Stomach smooth muscle (tissue), 2 donors: ENCODE measurements at regions not wholly inside any gene's neighbourhood (a gene's known extent, or its start where the extent isn't known, plus 50 kb on each side); places are given as distances from the start of the nearest gene placed in this dataset.

Experiments
- H3K27ac ChIP-seq: one replicate; pipeline ENCODE4 v1.7.0; 2013; ENCODE audit warnings: mild to moderate bottlenecking, low read length, inconsistent platforms
- H3K27me3 ChIP-seq, 2 donors: one replicate each; pipeline ENCODE4 v1.7.0; 2013; ENCODE audit warnings: low read length in 2 of 2; ENCODE audit not compliant: insufficient read depth in 2 of 2, control insufficient read depth in 1 of 2
- H3K36me3 ChIP-seq, 2 donors: one replicate each; pipeline ENCODE4 v1.7.0; 2013; ENCODE audit warnings: low read length in 2 of 2; ENCODE audit not compliant: control insufficient read depth in 2 of 2, insufficient read depth in 2 of 2
- H3K4me1 ChIP-seq: one replicate; pipeline ENCODE4 v1.7.0; 2013; ENCODE audit warnings: low read length; ENCODE audit not compliant: control insufficient read depth, insufficient read depth
- H3K4me3 ChIP-seq, 2 donors: one replicate each; pipeline ENCODE4 v1.7.0; 2013; ENCODE audit warnings: low read length in 2 of 2
- H3K9ac ChIP-seq, 2 donors: one replicate each; pipeline ENCODE4 v1.7.0; 2013; ENCODE audit warnings: low read length in 2 of 2, mild to moderate bottlenecking in 1 of 2
- H3K9me3 ChIP-seq, 2 donors: one replicate each; pipeline ENCODE4 v1.7.0; 2013; ENCODE audit warnings: low read length in 2 of 2; ENCODE audit not compliant: control insufficient read depth in 2 of 2
- donor health status: healthy.
- donor health status: Pancreatic carcinoma.

DNA sequence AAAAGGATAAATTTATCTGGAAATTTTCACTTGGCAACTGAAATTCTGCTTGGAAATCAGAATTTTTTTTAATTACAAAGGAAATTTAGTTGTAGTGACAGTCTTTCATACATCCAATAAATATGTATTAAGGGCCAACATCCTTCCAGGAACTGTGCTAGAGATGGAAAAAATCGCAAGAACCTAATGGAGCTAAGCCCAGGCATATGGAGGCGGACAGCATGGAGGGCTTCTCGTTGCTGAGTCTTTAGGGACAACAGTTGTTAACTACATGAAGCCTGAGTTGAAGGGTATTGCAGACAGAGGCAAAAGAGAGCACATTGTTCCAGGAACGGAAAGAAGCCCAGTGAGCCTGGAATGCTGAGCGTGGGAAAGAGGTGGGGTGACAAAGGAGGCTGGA is 208.9 kb downstream of the IBTK start:
- no peak overlapping the region for H3K27ac ChIP-seq
- H3K27me3 ChIP-seq = no peaks in the 10 kb centered on the region
- H3K9ac ChIP-seq = no peak overlapping the region

DNA sequence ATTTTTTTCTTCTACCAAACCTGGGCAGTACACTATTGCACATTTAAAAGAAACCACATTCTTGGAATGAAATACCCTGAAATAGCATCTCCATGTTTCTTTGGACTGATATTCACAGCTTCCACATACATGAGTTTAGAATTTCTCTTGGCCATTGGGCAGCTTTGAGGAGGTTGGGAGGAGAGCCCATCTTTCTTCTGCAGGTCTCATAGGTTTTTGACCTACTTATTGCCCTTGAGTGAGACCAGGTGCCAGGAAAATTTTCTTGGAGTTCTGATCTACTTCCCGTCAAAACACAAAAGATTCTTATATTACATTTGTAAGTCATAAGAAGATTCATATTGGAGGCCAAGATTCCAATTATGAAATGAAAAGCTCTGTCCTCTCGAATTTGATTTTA is 212.0 kb downstream of the IBTK start:
- no peak overlapping the region for H3K27ac ChIP-seq
- no peak overlapping the region for H3K4me3 ChIP-seq
- no peaks in the 10 kb centered on the region for H3K9me3 ChIP-seq
- no peaks in the 10 kb centered on the region for H3K27me3 ChIP-seq
- no peaks in the 10 kb centered on the region for H3K36me3 ChIP-seq
- peaks cover 12% of the 10 kb centered on the region for H3K4me1 ChIP-seq
- no peak overlapping the region for H3K9ac ChIP-seq

More for the DNA sequence above, 208.9 kb downstream of the IBTK start:
- no peak overlapping the region for H3K4me3 ChIP-seq
- no peaks in the 10 kb centered on the region for H3K9me3 ChIP-seq
- H3K4me1 ChIP-seq = peaks cover 10% of the 10 kb centered on the region
- H3K36me3 ChIP-seq = no peaks in the 10 kb centered on the region

DNA sequence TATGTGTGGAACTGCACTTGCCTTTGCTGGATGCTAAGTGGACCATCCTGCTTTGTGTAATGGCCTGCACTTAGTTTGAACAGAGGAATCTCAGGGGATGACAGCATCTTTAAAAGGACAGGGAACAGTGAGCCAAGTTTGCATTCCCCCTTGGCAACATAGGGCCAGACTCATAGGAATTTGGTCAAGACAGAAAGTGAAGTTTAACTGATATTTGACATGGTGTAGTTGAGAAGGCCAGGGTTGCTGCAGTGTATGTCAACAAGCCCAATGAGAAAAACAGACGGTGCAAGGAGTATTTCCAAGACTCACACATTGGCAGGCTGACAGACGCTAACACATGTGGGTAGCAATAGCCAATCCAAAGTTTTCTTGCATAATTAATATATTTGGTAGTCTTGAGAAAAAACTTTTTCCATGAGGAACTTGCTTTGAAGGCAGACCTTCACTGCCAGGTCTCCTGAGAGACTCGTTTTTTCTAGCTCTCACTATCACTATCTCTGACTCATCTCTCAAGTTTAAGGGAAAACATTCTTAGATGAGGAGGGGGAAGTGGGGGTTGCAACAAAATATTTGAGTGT is 213.8 kb downstream of the IBTK start:
- Histone ChIP-seq H3K4me3 (no peak overlapping the region), H3K36me3 (no peaks in the 10 kb centered on the region), H3K4me1 (peaks cover 7% of the 10 kb centered on the region), H3K9ac (no peak overlapping the region), H3K27me3 (no peaks in the 10 kb centered on the region), H3K27ac (no peak overlapping the region), H3K9me3 (no peaks in the 10 kb centered on the region)

DNA sequence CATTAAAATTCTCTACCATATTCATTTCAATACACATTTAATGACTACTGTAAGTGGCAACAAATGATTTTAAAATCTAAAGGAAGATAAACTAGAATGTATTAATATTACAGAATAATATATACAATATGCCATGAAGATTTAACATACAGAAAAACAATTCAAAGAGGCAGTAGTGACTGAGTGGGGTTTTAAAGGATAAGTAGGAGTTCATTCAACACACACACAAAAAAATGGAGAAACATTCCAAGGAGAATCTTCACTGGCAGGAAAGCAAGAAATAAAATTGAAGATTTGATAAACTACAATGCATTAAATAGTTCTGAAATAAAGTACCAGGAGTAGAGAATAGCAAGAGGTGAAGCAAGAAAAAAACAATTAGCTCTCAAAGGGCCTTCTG is 215.1 kb downstream of the IBTK start:
- Histone ChIP-seq H3K36me3 (no peaks in the 10 kb centered on the region), H3K27me3 (no peaks in the 10 kb centered on the region), H3K4me1 (peaks cover 7% of the 10 kb centered on the region), H3K9me3 (no peaks in the 10 kb centered on the region), H3K9ac (no peak overlapping the region), H3K4me3 (no peak overlapping the region), H3K27ac (no peak overlapping the region)

DNA sequence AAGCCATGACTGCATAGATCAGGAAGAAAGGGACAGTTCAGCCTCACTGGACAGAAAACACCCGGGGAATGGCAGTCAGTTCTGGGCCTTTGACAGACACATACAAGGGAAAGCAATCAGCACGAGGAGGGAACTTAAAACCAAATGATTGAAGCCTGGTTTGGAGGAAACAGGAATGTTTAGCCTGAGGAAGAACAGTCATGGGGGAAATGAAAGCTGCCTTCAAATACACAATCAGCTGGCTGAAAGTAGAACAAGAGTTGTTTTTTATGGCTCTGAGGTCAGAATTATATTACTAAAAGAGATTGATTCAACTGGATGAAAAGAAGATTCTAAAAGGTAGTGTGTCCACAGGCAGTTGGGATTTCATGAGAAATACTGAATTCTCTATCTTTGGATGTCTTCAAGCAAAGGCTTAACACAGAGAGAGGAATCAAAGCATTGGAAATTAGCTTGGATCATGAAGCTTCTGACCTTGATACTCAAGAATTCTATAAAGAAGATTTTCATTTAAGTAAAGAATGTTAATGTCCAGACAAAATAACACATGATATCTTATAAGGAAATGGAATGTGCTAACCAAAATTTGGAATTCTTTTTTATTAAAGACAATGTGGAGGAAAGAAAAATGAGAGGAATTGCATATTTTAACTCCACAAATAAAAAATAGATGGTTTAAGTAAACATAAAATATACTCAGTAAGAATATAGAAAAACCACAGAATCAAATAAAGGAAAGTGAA is 216.6 kb downstream of the IBTK start:
- Histone ChIP-seq H3K9me3 (no peaks in the 10 kb centered on the region), H3K27me3 (no peaks in the 10 kb centered on the region), H3K27ac (no peak overlapping the region), H3K9ac (no peak overlapping the region), H3K36me3 (no peaks in the 10 kb centered on the region), H3K4me1 (peaks cover 7% of the 10 kb centered on the region), H3K4me3 (no peak overlapping the region)

DNA sequence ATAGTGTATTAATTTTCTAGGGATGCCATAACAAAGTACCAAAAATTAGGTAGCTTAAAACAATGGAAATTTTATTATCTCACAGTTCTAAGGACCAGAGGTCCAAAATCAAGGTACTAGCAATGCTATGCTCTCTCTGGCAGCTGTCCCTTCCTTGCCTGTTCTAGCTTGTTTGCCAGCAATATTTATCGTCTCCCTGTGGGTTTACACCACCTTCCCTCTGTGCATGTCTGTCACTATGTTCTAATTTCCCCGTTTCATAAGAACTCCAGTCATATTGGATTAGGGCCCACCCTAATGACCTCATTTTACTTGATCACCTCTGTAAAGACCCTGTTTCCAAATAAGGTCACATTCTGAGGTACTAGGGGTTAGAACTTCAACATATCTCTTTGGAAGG is 217.2 kb downstream of the IBTK start:
- H3K4me3 ChIP-seq = no peak overlapping the region
- H3K27ac ChIP-seq = no peak overlapping the region
- H3K9me3 ChIP-seq = no peaks in the 10 kb centered on the region
- H3K9ac ChIP-seq = no peak overlapping the region
- H3K36me3 ChIP-seq = no peaks in the 10 kb centered on the region
- no peaks in the 10 kb centered on the region for H3K27me3 ChIP-seq
- H3K4me1 ChIP-seq = peaks cover 6% of the 10 kb centered on the region

DNA sequence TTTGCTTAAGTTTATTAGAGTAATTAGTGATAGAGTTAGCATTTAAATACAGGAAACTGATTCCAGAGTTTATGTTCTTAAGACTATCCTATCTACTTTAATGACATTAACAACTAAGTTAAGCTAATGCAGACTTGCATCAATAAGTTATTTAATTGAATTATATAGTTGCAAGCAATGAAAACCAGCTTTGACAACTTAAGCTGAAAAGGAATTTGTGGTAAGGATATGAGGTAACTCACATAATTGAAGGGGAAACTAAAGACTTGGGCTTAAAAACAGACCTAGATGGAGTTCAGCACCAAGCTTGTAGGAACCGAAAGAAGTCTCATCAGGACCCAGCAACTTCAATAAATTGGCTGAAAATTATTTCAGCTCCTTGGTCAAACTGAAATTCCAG is 222.3 kb downstream of the IBTK start:
- Histone ChIP-seq H3K27me3 (no peaks in the 10 kb centered on the region), H3K27ac (no peak overlapping the region), H3K9me3 (no peaks in the 10 kb centered on the region), H3K36me3 (no peaks in the 10 kb centered on the region), H3K4me3 (no peak overlapping the region), H3K4me1 (no peaks in the 10 kb centered on the region), H3K9ac (no peak overlapping the region)

DNA sequence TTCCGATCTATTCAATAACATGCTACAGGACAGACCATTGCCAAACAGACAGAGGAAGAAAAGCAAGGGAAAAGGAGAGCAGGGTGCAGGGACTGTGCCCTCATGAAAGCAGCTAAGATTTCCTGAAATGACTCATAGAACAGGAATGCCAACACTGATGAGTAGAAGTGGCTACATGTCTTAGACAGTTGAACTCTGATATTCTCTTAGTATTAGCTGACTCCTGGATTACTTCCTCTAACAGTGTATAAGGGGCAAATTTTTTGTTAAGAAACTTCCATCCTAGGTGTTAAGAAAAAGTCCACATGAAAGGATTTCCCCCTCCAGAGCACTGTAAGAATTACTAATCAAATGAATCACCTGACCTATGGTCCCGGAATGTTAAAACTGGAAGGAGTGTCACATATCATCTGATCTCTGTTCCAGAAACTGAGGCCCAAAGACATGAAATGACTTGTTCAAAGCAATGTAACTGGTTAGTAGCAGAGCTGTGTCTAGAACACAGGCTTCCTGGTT is 224.9 kb downstream of the IBTK start:
- Histone ChIP-seq H3K36me3 (no peaks in the 10 kb centered on the region), H3K27ac (no peak overlapping the region), H3K4me1 (peaks cover 2% of the 10 kb centered on the region), H3K9ac (no peak overlapping the region), H3K9me3 (no peaks in the 10 kb centered on the region), H3K27me3 (no peaks in the 10 kb centered on the region), H3K4me3 (no peak overlapping the region)

DNA sequence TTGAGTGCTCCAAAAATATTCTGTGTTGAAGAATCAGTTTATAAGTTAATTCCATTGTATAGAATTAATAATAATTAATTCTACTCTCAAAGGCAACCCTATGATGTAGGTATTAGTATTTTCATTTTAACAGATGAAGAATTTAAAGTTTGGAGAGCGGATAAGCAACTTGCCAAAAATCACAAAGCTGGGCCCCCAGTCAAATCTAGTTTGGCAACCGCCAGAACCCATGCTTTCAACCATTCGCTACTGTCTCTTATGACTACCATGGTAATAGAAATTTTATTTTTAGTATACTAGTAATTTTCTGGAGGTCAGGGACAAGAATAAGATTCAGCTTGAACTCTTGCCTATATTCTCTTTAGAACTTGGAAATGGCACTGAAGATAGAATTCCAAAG is 229.8 kb downstream of the IBTK start:
- Histone ChIP-seq H3K4me3 (no peak overlapping the region), H3K4me1 (peaks cover 11% of the 10 kb centered on the region), H3K27me3 (no peaks in the 10 kb centered on the region), H3K9me3 (no peaks in the 10 kb centered on the region), H3K36me3 (no peaks in the 10 kb centered on the region), H3K9ac (no peak overlapping the region), H3K27ac (no peak overlapping the region)

DNA sequence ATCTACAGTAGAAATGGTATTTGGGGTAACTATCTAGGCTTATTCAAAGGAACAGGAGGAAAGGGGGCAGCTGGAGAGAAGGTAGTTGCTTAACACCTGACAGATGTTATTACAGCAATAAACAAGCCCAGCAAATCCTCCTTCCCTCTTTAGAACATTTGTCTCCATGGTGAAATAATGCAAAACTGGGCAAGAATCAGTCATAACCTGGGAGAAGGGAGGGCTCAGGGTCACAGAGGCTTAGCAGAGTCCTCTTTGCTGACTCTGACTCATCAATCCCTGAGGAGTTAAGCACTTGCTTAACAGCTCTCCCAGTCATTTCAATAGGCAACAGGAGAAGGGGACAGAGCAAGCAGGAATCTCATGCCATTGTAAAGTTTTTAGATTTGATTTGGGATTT is 230.3 kb downstream of the IBTK start:
- Histone ChIP-seq H3K27ac (no peak overlapping the region), H3K9ac (no peak overlapping the region), H3K4me1 (peaks cover 11% of the 10 kb centered on the region), H3K9me3 (no peaks in the 10 kb centered on the region), H3K36me3 (no peaks in the 10 kb centered on the region), H3K27me3 (no peaks in the 10 kb centered on the region), H3K4me3 (peak overlapping the region in 1 of 2 donors; percentile 28)

DNA sequence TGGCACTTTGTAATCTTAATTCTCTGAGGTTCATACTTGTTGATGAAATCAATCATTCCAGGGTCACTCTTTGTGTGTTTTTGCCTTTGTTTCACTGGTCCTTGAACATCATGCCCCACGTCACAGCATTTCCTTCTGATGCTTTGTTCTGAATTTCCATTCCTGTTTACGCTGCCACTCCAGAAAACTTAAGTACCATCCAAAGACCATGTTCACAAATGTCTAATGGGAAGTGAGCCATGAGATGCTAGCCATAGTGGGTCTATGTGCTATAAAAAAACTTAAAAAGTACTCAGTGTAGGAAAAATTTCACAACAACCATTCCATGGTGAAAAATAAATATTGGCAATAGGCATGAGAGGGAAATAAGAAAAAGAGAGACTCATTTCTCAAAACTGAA is 232.0 kb downstream of the IBTK start:
- Histone ChIP-seq H3K4me1 (peaks cover 11% of the 10 kb centered on the region), H3K4me3 (no peak overlapping the region), H3K36me3 (no peaks in the 10 kb centered on the region), H3K9me3 (no peaks in the 10 kb centered on the region), H3K27ac (no peak overlapping the region), H3K9ac (no peak overlapping the region), H3K27me3 (no peaks in the 10 kb centered on the region)
